HEK293 (cell line): ENCODE measurements at regions not wholly inside any gene's neighbourhood (a gene's known extent, or its start where the extent isn't known, plus 50 kb on each side); places are given as distances from the start of the nearest gene placed in this dataset.

Experiments used
- GFI1B ChIP-seq: fragments of 450-650 bp; formaldehyde crosslinking; IDR thresholded peaks from 2 replicates; pipeline ENCODE4 v1.5.1; 2016; ENCODE audit warnings: missing biosample characterization, missing genetic modification characterization
- GLI2 ChIP-seq: fragments of 450-650 bp; formaldehyde crosslinking; IDR thresholded peaks from 2 replicates; pipeline ENCODE4; 2017; ENCODE audit warnings: missing biosample characterization, missing genetic modification characterization, low read depth, borderline replicate concordance
- GLIS1 ChIP-seq: fragments of 450-650 bp; formaldehyde crosslinking; IDR thresholded peaks from 2 replicates; pipeline ENCODE4 v1.5.1; 2016; ENCODE audit warnings: missing biosample characterization, missing genetic modification characterization
- IKZF3 ChIP-seq: fragments of 450-650 bp; IDR thresholded peaks from 2 replicates; pipeline ENCODE4 v1.5.0; 2018; ENCODE audit warnings: missing biosample characterization, mild to moderate bottlenecking, missing genetic modification characterization, moderate library complexity
- KLF1 ChIP-seq: fragments of 450-650 bp; formaldehyde crosslinking; IDR thresholded peaks from 2 replicates; pipeline ENCODE4 v1.5.1; 2016; ENCODE audit warnings: missing biosample characterization, missing genetic modification characterization
- KLF17 ChIP-seq: fragments of 450-650 bp; formaldehyde crosslinking; IDR thresholded peaks from 2 replicates; pipeline ENCODE4 v1.5.1; 2016; ENCODE audit warnings: missing biosample characterization, missing genetic modification characterization
- MEIS1 ChIP-seq: sonication (generic); formaldehyde crosslinking; IDR thresholded peaks from 2 replicates; pipeline ENCODE4 v1.8.1; 2022; ENCODE audit warnings: missing genetic modification reagents, mild to moderate bottlenecking, borderline replicate concordance
- OSR2 ChIP-seq: fragments of 450-650 bp; formaldehyde crosslinking; IDR thresholded peaks from 2 replicates; pipeline ENCODE4 v1.5.1; 2016; ENCODE audit warnings: missing biosample characterization, missing genetic modification characterization
- PRDM6 ChIP-seq: fragments of 450-650 bp; formaldehyde crosslinking; IDR thresholded peaks from 2 replicates; pipeline ENCODE4 v1.5.1; 2017; ENCODE audit warnings: missing biosample characterization, missing genetic modification characterization
- SETDB1 ChIP-seq: IDR thresholded peaks from one replicate; pipeline ENCODE4 v1.6.1; 2017; ENCODE audit warnings: mild to moderate bottlenecking, low read length, moderate library complexity, mixed read lengths; ENCODE audit not compliant: insufficient read length
- SP7 ChIP-seq: fragments of 450-650 bp; formaldehyde crosslinking; IDR thresholded peaks from 2 replicates; pipeline ENCODE4 v1.5.1; 2016; ENCODE audit warnings: missing biosample characterization, missing genetic modification characterization
- TRIM28 ChIP-seq: IDR thresholded peaks from 2 replicates; pipeline ENCODE4 v1.6.1; 2011; ENCODE audit warnings: low read length, control low read depth, borderline replicate concordance
- ZBTB11 ChIP-seq: fragments of 450-650 bp; formaldehyde crosslinking; conservative IDR thresholded peaks from 2 replicates; pipeline ENCODE4 v1.5.1; 2016; ENCODE audit warnings: low read depth, missing biosample characterization, missing genetic modification characterization
- ZBTB44 ChIP-seq: fragments of 450-650 bp; IDR thresholded peaks from 2 replicates; pipeline ENCODE4 v1.5.1; 2018; ENCODE audit warnings: missing biosample characterization, mild to moderate bottlenecking, missing genetic modification characterization
- ZBTB8A ChIP-seq: fragments of 450-650 bp; formaldehyde crosslinking; IDR thresholded peaks from 2 replicates; pipeline ENCODE4 v1.5.1; 2016; ENCODE audit warnings: missing biosample characterization, missing genetic modification characterization
- ZIC2 ChIP-seq: fragments of 450-650 bp; formaldehyde crosslinking; IDR thresholded peaks from 2 replicates; pipeline ENCODE4 v1.5.1; 2016; ENCODE audit warnings: missing biosample characterization, missing genetic modification characterization
- ZNF132 ChIP-seq: fragments of 450-650 bp; formaldehyde crosslinking; IDR thresholded peaks from 2 replicates; pipeline ENCODE4 v1.5.1; 2017; ENCODE audit warnings: missing biosample characterization, missing genetic modification characterization, borderline replicate concordance
- ZNF211 ChIP-seq: fragments of 450-650 bp; formaldehyde crosslinking; IDR thresholded peaks from 2 replicates; pipeline ENCODE4 v1.5.1; 2016; ENCODE audit warnings: low read depth, missing biosample characterization, missing genetic modification characterization
- ZNF221 ChIP-seq: fragments of 450-650 bp; formaldehyde crosslinking; IDR thresholded peaks from 2 replicates; pipeline ENCODE4 v1.5.1; 2017; ENCODE audit warnings: missing biosample characterization, missing genetic modification characterization, borderline replicate concordance
- ZNF26 ChIP-seq: fragments of 450-650 bp; formaldehyde crosslinking; IDR thresholded peaks from 2 replicates; pipeline ENCODE4 v1.5.1; 2016; ENCODE audit warnings: missing biosample characterization, missing genetic modification characterization
- ZNF423 ChIP-seq: fragments of 450-650 bp; formaldehyde crosslinking; IDR thresholded peaks from 2 replicates; pipeline ENCODE4 v1.5.1; 2016; ENCODE audit warnings: missing biosample characterization, missing genetic modification characterization
- ZNF473 ChIP-seq: fragments of 450-650 bp; formaldehyde crosslinking; IDR thresholded peaks from 2 replicates; pipeline ENCODE4 v1.5.1; 2017; ENCODE audit warnings: missing biosample characterization, missing genetic modification characterization
- ZNF488 ChIP-seq: fragments of 450-650 bp; formaldehyde crosslinking; IDR thresholded peaks from 2 replicates; pipeline ENCODE4 v1.5.1; 2016; ENCODE audit warnings: missing biosample characterization, missing genetic modification characterization
- ZNF544 ChIP-seq: fragments of 450-650 bp; formaldehyde crosslinking; IDR thresholded peaks from 2 replicates; pipeline ENCODE4 v1.5.0; 2017; ENCODE audit warnings: missing biosample characterization, missing genetic modification characterization
- ZNF561 ChIP-seq: fragments of 450-650 bp; IDR thresholded peaks from 2 replicates; pipeline ENCODE4 v1.5.1; 2018; ENCODE audit warnings: missing biosample characterization, missing genetic modification characterization, borderline replicate concordance
- ZNF658 ChIP-seq: fragments of 450-650 bp; formaldehyde crosslinking; IDR thresholded peaks from 2 replicates; pipeline ENCODE4; 2016; ENCODE audit warnings: missing biosample characterization, missing genetic modification characterization
- ZNF791 ChIP-seq: fragments of 450-650 bp; formaldehyde crosslinking; IDR thresholded peaks from 2 replicates; pipeline ENCODE4 v1.5.1; 2016; ENCODE audit warnings: missing biosample characterization, missing genetic modification characterization
- ZSCAN5A ChIP-seq: fragments of 450-650 bp; formaldehyde crosslinking; IDR thresholded peaks from 2 replicates; pipeline ENCODE4 v1.5.1; 2016; ENCODE audit warnings: missing biosample characterization, missing genetic modification characterization

- TF ChIP-seq ZNF473 (tag by site-specific recombination) (no peak), PRDM6 (tag by site-specific recombination) (no peak), ZNF658 (no peak), ZNF488 (tag by site-specific recombination) (peak; percentile 70), KLF1 (tag by site-specific recombination) (peak; percentile 57), IKZF3 (tag by site-specific recombination) (peak; percentile 42; the same call in 1 of the 2 replicates), KLF17 (tag by site-specific recombination) (no peak), GLI2 (no peak), ZNF423 (tag by site-specific recombination) (peak; percentile 64), GLIS1 (tag by site-specific recombination) (no peak), GFI1B (peak; percentile 65; the same call in 1 of the 2 replicates), ZIC2 (tag by site-specific recombination) (peak; percentile 74), ZNF791 (tag by site-specific recombination) (no peak), ZSCAN5A (no peak), ZBTB44 (tag by site-specific recombination) (0 out of 2 replicates have a peak, but pooled peaks have one; percentile 22), OSR2 (tag by site-specific recombination) (peak; percentile 68), TRIM28 (peak; percentile 86; the same call in 1 of the 2 replicates), ZNF26 (tag by site-specific recombination) (no peak), ZNF132 (tag by site-specific recombination) (no peak), ZBTB8A (tag by site-specific recombination) (0 out of 2 replicates have a peak, but pooled peaks have one; percentile 18), ZNF561 (no peak), ZBTB11 (tag by site-specific recombination) (no peak), ZNF211 (tag by site-specific recombination) (no peak), ZNF221 (tag by site-specific recombination) (no peak), MEIS1 (CRISPR knock-in tag) (peak; percentile 77; the same call in 1 of the 2 replicates), SP7 (tag by site-specific recombination) (0 out of 2 replicates have a peak, but pooled peaks have one; percentile 43), SETDB1 (no peak), ZNF544 (tag by site-specific recombination) (no peak)
These were observed 454.2 kb upstream of the TNP1 start (continued) for GRCh38 chr2:217314021-217314460.
